ENCODE measurements at regions not wholly inside any gene's neighbourhood (a gene's known extent, or its start where the extent isn't known, plus 50 kb on each side); places are given as distances from the start of the nearest gene placed in this dataset.
"Not testable (repeated sequence)": the region's sequence is repeated elsewhere in the genome, so short reads cannot be mapped to it uniquely, and the experiment has no call there.

DNA sequence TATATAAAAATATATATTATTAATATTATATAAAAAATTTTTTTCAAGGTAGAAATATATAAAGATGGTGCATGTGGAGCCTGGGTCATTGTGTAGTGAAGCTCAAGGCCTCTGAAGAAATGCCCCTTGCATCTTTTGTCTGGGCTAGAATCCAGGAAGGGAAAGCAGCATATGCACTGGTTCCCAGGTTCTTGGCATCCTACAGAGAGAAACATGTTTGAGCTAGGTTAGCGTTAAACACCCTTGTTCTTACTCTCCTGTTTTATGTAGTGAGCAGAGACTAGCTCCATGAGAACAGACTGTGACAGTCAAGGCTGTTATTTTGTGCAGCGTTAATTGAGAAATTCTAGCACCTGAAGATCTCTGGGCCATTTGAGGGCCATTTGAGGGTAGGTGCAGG lies 116.1 kb downstream of the POM121L12 start:
- H3K36me3 ChIP-seq (ENCODE audit: low read depth) = no peaks in the 10 kb centered on the region
- TF ChIP-seq, protein P1, sequence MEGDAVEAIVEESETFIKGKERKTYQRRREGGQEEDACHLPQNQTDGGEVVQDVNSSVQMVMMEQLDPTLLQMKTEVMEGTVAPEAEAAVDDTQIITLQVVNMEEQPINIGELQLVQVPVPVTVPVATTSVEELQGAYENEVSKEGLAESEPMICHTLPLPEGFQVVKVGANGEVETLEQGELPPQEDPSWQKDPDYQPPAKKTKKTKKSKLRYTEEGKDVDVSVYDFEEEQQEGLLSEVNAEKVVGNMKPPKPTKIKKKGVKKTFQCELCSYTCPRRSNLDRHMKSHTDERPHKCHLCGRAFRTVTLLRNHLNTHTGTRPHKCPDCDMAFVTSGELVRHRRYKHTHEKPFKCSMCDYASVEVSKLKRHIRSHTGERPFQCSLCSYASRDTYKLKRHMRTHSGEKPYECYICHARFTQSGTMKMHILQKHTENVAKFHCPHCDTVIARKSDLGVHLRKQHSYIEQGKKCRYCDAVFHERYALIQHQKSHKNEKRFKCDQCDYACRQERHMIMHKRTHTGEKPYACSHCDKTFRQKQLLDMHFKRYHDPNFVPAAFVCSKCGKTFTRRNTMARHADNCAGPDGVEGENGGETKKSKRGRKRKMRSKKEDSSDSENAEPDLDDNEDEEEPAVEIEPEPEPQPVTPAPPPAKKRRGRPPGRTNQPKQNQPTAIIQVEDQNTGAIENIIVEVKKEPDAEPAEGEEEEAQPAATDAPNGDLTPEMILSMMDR (IDR thresholded peaks at IDR 0.05) = no peak
- ATAC-seq (no peak), DNase-seq (no peak)
- H3K4me1 ChIP-seq (ENCODE audit: low read depth) = no peaks in the 10 kb centered on the region
- H3K4me3 ChIP-seq = no peak overlapping the region
- intact Hi-C loops (cut with DNase I, micrococcal nuclease) = no loop called here
- H3K9me3 ChIP-seq = no peaks in the 10 kb centered on the region

DNA sequence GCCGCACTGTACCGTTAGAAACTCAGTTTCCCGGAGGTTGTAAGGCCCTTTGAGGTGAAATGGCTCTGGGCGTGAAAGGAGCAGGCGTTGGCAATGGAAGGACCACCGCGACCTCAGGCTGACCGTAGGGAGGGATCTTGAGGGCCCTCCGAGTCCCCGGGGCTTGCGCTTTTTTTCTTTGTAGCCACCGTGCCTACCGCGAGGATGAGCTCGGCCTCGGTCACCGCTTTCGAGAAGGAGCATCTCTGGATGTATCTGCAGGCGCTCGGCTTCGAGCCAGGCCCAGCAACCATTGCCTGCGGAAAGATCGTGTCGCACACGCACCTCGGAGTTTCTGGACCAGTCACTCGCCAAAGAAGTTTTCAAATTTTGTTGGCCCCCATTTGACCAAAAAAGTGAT lies 151.8 kb downstream of the POM121L12 start:
- ATAC-seq; DNase-seq; H3K4me1 ChIP-seq (ENCODE audit: low read depth); H3K4me3 ChIP-seq; intact Hi-C loops (cut with DNase I, micrococcal nuclease); H3K36me3 ChIP-seq (ENCODE audit: low read depth); H3K9me3 ChIP-seq: not testable (repeated sequence)

DNA sequence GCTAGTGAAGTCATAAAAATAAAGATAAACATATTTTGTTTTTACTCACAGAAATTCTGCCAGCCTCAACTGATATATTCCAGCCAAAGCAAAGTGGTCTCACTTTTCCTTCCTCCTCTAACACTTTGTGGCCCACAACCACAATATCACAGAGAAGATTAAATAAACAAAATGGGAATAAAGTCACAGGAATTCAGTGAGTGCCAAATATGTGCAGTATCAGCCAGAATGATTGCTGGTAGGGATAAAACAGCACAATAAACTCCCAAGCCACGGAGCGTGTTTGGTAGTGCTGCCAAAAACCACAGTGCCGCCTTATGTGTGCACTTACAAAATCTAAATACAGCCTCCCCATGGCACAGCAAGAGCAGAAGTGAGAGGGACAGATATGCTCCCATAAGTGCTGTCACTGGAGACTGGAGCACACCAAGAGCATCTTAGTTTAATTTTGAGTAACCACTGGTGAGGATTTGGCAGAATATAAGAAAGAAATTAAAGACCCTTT lies 155.8 kb downstream of the POM121L12 start:
- intact Hi-C loops (cut with DNase I, micrococcal nuclease) = no loop called here
- ATAC-seq = no peak

DNA sequence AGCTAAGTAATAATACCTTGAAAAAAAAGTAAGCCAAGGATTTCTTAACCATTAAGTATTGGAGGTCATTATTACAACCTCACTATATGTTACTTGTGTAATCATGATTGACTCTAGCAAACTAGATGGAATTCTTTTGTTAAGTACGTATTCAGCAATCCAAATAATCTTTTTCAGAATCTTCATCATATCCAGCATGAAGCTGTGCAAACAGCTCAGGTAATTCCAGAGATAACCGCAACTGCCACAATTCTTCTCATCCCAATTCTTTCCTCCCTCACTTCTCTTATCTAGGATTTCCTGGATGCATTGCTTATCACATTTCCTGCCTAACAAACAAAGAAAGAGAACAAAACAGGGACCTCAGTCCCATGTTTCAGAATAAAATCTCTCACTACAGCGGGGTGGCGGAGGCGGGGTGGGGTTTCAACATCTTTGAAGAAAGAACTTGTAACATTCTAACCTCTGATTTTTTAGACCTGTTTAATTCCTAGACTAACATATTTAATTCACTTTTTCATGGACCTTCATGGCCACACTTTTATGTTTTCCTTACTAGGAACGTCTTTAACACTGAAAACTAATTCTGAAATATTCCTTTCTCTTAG lies 156.5 kb downstream of the POM121L12 start:
- Histone ChIP-seq H3K4me3 (no peak overlapping the region), H3K9me3 (peaks cover 3% of the 10 kb centered on the region), H3K36me3 (ENCODE audit: low read depth) (no peaks in the 10 kb centered on the region), H3K4me1 (ENCODE audit: low read depth) (no peaks in the 10 kb centered on the region)
- DNase-seq (no peak), ATAC-seq (no peak)
- intact Hi-C loops (cut with DNase I, micrococcal nuclease) = no loop called here
- TF ChIP-seq, protein P1 (IDR thresholded peaks at IDR 0.05) = no peak

More for the DNA sequence above, 155.8 kb downstream of the POM121L12 start:
- no peak for DNase-seq
- Histone ChIP-seq H3K9me3 (peaks cover 2% of the 10 kb centered on the region), H3K4me1 (ENCODE audit: low read depth) (no peaks in the 10 kb centered on the region), H3K36me3 (ENCODE audit: low read depth) (no peaks in the 10 kb centered on the region), H3K4me3 (no peak overlapping the region)
- TF ChIP-seq, protein P1 (IDR thresholded peaks at IDR 0.05) = no peak

DNA sequence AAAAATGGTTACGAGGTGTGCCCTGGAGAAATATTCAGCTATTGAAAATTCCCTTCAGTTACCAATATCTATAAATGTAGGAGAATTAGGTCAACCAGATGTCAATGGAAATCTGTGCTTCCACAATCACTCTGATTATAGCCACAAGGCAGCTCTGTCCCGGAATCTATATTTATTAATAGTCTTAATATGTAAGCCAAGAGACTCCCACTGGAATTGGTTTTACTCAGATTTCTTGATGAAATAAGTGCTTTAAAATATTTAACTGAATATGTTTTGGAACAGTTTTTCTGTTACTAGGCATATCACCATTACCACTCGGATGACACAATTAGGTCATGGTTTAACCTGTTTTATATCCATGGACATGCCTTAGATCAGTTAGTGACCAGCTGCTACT lies 169.6 kb downstream of the POM121L12 start:
- TF ChIP-seq, protein P1 (IDR thresholded peaks at IDR 0.05) = no peak
- Histone ChIP-seq H3K9me3 (peaks cover 22% of the 10 kb centered on the region), H3K4me3 (no peak overlapping the region), H3K36me3 (ENCODE audit: low read depth) (no peaks in the 10 kb centered on the region), H3K4me1 (ENCODE audit: low read depth) (no peaks in the 10 kb centered on the region)
- ATAC-seq (no peak), DNase-seq (no peak)
- intact Hi-C loops (cut with DNase I, micrococcal nuclease) = no loop called here

DNA sequence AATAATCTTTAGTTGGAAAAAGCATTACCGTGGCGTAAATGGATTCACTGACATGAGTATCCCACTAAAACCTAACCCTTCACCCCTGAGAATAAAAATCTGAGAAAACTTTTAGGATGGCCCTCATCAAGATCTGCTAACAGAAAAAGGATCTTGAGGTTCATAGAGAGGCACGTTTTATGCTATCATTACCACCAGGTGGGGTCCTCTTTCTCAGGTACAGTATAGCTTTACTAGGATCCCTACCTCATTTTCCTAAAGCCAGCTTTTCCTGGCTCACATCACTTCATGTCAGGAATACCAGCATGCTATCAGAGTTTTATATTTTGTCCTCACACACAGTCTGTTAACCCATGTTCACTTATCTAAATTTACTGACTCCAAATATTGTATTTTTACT lies 173.7 kb downstream of the POM121L12 start:
- Histone ChIP-seq H3K4me1 (ENCODE audit: low read depth) (no peaks in the 10 kb centered on the region), H3K4me3 (no peak overlapping the region), H3K36me3 (ENCODE audit: low read depth) (no peaks in the 10 kb centered on the region), H3K9me3 (peaks cover 43% of the 10 kb centered on the region)
- DNase-seq (no peak), ATAC-seq (no peak)
- TF ChIP-seq, protein P1 (IDR thresholded peaks at IDR 0.05) = no peak
- intact Hi-C loops (cut with DNase I, micrococcal nuclease) = no loop called here
